GM21367 (cell line): ENCODE measurements at regions not wholly inside any gene's neighbourhood (a gene's known extent, or its start where the extent isn't known, plus 50 kb on each side); places are given as distances from the start of the nearest gene placed in this dataset.
"Not testable (repeated sequence)": the region's sequence is repeated elsewhere in the genome, so short reads cannot be mapped to it uniquely, and the experiment has no call there.

ENCODE experiments used
- ATAC-seq: cut with Tn5 transposase; IDR thresholded peaks from one replicate; pipeline ENCODE4 v1.9.1; 2021; ENCODE audit not compliant: unreplicated experiment

DNA sequence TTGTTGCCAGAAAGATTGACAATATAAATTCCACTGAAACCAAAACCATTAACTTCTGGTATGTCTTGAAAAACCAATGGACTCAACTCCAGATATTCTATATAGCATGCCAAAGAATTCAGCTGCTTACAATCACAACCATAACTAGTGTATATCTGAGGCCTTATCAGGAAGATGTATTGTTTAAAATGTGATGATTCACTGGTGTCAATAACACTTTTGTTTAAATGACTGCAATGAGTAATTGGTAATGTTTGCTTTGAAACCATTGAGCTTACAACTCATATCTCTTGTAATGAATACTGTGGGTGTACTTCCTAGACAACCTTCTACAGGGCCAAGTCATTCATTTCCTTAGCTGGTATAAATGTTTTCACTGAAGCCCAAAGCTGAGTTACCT is 727.9 kb upstream of the KCND2 start:
- ATAC-seq: no peak

DNA sequence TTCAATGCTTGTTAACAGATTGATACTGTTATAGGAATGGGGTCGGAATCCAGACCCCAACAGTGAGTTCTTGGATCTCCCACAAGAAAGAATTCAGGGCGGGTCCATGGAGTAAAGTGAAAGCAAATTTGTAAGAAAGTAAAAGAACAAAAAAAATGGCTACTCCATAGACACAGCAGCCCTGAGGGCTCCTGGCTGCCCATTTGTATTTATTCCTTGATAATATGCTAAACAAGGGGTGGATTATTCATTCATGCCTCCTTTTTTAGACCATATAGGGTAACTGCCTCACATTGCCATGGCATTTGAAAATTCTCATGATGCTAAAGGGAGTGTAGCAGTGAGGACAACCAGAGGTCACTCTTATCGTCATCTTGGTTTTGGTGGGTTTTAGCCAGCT is 717.2 kb upstream of the KCND2 start:
- no peak for ATAC-seq

DNA sequence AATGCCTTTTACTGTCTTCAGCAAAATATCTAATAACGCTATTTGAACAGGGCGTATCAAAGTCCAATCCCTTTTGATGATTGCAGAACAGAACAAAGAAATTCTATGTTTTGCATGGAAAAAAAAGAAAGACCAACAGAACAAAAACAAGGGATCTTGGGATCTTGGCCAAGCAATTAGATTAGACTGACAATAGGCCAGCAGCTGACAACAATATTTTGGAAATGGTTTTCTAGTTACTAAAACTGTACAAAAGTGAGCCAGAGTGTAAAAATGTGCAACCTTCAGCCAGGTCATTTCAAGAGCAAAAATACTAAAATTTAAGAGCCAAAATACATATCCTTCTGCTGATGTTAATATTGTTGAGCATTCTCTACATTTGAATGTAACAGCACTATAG is 716.5 kb upstream of the KCND2 start:
- no peak for ATAC-seq

DNA sequence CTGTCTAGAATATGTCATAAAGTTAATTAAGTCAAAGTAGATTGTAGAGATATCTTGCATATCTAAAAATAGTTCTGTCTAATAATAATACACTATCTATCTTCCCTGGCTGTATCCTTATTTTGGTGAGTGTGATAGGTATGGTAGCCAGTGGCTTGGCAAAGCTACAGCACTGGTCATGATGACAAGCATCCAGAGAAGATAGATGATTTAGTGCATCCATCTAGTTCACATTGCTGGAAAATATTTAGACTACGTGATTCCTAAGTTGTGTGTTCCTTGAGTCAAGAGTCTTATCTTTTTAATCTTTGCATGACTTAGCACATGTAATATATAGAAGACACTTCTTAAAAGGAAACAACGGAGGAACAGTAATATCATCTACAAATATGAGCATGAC is 711.2 kb upstream of the KCND2 start:
- no peak for ATAC-seq

DNA sequence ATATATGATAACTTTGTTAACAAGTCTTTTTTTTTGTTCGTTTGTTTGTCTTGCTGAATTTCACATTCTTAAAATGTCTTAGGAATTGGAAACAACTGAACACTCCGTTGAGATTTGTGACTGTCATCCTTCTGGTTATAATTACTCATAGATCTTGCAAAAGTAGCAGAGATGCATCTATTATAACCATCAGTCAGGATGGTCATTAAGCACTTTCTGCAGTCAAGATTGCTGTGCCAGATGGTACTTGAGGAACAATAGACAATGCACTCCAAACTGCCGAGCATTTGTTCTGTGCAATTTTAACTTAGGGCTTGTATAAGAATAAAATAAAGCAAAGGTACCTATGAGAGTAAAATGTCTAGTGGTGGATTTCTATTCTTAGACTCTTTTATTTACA is 710.1 kb upstream of the KCND2 start:
- ATAC-seq: no peak

DNA sequence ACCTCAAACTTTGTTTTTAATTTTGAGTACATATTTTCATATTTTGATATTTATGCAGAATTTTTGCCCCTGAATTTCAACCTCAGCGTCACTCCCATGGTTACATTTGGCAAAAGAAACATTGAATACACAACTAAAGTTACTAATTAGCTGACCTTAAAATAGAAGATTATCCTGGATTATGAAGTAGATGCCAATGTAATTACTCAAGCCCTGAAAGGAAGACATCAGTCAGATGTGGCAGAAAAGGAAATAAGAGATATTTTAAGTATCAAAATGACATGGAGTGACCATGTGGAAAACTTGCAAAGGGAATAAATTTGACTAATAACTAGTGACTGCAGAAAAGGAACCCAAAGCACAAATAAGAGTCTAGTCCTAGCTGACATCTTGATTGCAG is 701.3 kb upstream of the KCND2 start:
- ATAC-seq: no peak

DNA sequence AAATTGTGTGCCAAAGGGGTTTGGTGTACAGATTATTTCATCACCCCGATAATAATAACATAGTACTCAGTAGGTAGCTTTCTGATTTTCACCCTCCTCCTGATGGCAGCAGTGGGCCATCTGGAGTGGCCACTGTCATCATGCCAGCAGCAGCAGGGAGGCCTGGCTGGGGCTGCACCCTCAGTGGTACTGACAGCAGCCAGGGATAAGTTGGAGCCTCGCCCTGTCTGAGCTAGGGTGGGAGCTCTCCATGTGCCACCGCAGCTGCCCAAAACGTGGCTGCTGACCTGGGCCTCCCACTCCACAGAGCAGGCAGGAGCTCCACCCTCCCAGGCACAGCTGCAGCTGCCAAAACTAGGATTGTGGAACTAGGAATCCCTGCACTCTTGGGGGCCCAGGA is 700.8 kb upstream of the KCND2 start:
- no peak for ATAC-seq

DNA sequence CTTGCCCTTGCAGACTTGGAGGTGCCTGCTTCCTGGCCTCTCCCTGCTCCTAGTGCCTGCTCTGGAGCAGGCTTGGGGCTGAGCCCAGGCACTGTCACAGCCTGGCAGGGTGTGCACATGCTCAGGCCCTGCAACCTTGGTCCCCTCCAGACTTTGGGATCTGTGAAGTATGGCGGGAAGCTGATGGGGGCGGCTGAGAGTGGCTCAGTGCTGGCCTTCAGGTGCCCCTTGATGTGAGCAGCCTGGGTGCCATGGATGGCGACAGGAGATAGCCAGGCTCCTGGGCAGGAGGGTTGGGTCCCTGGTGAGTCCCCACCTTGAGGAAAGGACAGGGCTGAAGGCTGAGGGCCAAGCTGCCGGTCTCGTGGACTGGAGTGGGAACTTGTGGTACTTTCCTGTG is 700.4 kb upstream of the KCND2 start:
- no peak for ATAC-seq

DNA sequence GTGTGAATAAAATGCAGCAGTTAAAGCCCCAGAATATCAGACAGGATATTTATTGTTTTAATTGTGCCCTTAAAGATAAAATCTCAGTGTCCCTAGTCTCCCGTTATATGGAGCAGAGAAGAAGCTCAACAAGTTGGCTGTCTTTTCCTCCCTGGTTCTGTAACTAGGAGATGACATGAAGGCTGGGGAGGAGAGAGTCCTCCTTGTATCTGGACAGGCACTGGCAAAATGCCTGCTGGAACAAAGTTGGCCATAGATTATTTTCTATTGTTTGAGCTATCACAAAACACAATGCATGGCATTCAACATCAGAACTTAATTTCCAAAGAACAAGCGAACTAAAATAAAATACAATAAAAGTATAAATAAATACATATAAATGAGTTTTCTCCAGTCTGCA is 694.9 kb upstream of the KCND2 start:
- ATAC-seq: no peak

DNA sequence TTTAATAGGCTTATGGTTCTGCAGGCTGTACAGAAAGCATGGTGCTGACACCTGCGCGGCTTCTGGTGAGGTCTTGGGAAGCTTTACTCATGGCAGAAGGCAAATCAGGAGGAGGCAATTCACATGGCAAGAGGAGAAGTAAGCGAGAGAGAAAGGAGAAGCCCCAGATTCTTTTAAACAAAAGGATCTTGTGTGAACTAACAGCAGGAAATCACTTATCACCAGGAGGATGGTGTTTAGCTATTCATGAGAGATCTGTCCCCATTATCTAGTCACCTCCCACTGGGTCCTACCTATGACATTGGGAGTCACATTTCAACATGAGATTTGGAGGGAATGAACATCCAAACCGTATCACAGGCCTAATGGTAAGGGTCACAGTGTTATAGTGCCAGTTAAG is 678.0 kb upstream of the KCND2 start:
- no peak for ATAC-seq

DNA sequence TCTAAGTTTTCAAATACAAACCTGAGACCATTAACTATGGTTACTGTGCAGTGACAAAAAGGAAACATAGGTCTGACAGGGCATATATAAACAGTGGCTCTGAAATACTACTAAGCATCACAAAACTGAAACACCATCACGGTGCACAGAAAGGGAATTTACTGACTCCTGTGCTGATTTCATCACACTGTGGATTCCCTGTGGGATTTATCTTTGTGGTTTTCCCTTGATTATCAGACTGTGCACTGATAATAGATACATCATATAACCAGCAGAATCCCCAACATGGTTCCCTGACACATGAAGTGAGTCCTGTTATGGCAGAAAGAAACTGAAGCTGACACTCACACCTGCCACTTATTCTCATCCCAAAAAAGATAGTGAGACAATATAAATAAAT is 676.3 kb upstream of the KCND2 start:
- ATAC-seq: no peak

DNA sequence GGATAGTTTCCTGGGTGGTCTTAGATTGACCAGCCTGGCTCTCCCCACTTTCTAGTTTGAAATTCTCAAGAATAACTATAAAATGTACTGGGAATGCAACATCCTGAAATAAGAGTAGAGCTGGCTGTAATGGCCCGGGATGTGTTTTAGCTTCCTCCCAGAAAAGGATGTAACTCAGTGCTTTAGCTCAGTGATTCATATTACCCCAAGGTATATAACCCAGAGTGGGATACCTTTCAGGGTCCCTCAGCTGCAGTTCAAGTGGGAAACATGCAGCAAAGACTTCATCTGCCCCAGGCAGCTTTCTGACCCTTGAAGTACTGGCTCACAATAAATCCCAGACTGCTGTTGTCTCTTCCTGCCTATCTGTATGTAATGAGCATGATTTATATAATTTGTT is 666.7 kb upstream of the KCND2 start:
- ATAC-seq: no peak

DNA sequence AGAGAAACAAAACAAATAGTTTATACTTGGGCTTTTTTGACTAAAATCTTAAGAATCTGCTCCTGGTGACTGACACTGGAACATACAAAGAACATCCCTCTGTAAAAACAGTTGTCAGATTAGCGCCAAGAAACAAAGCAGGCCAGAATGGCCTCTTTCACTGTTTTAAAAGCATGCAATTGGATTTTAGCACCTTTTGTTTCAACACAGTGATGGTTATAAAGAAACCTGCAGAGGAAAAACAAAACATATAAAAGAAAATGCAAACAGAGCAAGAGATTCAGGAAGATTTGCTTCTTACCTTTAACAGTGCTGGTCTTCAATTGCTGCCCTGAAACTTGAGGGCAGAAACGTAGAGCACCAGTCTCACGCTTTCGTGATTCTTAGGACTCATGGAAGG is 652.2 kb upstream of the KCND2 start:
- no peak for ATAC-seq

DNA sequence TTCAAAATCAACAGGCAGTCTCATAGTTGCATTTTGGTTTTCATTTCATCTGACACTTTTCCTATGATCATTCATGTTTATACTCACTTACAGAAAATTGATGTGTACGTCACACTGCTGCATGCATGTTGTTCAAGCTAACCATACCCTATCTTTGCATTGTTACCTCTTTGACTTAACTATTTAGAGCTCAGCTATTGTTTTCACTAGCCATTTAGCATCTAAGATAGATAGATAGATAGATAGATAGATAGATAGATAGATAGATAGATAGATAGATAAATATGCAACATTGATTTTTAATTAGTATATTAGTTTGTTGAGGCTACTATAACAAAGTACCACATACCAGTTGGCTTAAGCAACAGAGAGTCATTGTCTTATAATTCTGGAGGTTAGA is 649.5 kb upstream of the KCND2 start:
- ATAC-seq: no peak

DNA sequence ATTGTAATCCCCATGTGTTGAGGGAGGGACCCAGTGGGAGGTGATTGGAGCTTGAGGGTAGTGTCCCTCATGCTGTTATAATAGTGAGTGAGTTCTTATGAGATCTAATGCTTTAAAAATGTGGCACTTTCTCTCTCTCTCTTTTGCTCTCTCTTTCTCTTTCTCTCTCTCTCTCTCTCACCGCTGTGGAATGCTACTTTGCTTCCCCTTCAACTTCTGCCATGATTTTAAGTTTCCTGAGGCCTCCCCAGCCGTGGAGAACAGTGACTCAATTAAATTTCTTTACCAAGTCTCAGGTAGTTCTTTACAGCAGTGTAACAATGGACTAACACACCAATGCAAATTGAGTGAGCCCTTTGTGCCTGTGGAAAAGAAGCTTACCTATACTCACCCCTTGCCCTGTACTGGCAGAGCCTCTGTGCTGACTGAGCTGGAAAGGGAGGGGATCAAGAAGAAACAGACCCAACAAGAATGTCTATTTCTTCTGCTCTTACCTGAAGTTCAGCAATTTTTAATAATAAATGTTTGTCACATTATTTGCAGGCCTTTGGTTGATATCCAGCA is 642.5 kb upstream of the KCND2 start:
- no peak for ATAC-seq

DNA sequence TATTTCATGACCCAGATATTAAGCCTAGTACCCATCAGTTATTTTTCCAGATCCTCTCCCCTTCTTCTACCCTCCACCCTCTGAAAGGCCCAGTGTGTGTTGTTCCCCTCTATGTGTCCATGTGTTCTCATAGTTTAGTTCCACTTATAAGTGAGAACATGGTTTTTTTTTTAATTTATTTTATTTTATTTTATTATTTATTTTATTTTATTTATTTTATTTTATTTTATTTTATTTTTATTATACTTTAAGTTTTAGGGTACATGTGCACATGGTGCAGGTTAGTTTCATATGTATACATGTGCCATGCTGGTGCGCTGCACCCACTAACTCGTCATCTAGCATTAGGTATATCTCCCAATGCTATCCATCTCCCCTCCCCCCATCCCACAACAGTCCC is 639.2 kb upstream of the KCND2 start:
- ATAC-seq: not testable (repeated sequence)

DNA sequence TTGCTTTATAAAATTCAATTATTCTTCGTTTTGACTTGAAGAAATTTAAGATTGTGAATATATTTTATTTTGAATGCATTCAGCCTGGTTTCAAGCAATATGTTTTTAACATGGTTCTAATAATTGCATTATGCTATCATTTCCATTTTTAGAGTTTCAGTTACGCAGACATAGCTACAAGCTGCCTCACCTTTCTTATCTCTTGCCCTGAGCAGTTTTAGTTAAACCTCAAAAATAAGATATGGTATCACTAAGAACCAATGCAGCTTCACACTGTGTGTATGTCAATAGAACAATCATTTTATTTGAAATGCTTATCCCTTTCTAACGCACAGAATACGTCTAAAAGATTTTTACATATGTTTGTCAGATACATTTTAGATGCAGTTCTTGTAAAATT is 632.6 kb upstream of the KCND2 start:
- no peak for ATAC-seq

DNA sequence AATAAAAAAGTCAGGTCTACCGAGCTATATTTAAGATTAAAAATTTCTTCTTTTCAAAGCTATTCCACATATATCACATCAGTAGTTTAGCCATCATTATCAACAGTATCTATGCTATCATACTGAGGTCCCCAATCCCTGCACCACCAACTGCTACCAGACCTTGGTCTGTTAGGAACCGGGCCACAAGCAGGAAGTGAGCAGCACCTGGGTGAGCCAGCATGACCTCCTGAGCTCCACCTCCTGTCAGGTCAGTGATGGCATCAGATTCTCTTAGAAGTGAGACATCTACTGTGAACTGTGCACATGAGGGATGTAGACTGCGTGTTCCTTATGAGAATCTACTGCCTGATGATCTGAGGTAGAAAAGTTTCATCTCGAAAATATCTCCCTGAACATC is 632.1 kb upstream of the KCND2 start:
- no peak for ATAC-seq

DNA sequence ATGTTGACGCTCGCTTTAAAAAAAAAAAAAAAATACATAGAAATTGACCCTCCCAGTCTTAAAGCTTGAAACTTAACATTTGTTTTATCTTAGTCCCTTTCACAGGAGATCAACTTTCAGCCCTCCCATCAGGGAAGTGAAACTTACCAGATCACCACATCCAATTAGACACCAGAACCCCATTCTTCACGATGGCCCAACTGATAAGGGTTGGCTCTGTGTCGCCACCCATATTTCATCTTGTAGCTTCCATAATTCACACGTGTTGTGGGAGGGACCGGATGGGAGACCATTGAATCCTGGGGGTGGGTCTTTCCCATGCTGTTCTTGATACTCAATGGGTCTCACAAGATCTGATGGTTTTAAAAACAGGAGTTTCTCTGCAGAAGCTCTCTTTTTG is 629.4 kb upstream of the KCND2 start:
- no peak for ATAC-seq

DNA sequence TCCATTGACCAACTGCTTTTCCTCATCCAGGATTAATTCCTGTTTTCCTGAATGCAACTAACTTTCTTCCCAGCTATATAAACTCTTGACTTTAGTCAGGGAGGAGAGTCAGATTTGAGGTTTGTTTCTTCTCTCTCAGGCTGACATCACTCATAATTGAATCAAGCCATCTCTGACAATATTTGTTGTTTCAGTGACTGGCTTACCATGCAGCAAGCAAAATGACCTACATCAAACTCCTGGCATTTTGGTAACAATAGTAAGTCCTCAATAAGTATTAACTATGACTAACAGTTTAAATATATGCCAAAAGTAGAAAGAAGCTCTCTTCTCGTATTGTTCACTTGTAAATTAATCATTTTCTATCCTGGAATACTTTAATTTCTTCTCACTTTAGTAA is 625.7 kb upstream of the KCND2 start:
- no peak for ATAC-seq

DNA sequence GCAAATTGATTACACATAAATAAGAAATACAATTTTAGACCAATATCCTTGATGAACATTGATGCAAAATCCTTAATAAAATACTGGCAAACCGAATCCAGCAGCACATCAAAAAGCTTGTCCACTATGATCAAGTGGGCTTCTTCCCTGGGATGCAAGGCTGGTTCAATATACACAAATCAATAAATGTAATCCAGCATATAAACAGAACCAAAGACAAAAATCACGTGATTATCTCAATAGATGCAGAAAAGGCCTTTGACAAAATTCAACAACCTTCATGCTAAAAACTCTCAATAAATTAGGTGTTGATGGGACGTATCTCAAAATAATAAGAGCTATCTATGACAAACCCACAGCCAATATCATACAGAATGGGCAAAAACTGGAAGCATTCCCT is 624.2 kb upstream of the KCND2 start:
- not testable (repeated sequence) for ATAC-seq

DNA sequence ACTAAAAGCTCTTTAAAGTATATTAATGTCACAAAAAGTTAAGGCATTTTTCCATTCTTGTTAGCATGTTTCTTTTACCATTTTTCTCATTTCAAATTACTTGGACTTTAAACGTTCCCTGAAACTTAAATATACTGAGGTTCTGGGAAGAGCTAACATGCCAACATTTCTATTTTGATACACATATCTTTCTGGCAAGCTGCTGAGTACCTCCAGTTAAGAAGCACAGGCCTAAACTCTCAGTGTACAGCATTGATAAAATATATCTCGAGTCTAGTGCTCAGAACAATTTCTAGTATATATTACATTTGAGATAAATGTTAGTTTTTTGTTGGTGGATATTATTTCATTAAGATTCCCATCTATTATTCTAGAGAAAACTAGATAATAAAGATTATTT is 612.9 kb upstream of the KCND2 start:
- no peak for ATAC-seq

DNA sequence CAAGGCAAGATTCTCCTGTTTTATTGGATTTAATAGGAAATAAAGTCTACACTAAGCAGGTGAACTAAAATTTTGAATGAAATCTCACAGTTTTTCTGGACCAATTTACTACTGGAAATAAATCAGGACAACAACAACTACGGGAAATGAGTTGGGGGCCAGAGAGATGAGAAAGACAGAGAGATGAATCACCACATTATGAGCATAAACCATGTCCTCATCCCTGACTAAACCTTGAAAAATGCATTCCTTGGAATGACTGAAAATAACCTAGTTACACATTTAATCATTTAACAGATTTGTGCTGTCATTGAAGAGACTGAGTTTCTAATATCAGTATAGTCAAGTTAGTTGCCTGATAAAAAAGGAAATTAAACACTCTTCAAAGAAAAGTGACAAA is 608.4 kb upstream of the KCND2 start:
- ATAC-seq: no peak

DNA sequence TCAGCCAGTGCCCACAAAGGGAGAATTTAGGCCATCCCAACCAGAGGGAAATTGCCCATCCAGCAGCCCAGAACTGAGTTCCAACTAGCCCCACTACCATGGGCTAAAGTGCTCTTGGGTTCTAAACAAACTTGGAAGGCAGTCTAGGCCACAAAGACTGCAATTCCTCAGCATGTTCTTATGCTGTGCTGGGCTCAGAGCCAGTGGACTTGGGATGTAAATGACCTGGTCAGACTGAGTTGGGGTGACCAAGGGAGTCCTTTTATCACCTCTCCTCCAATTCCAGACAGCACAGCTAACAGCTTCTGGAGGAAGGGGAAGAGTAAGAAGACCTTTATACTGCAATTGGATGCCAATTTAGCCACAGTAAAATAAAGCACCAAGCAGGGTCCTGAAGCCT is 607.2 kb upstream of the KCND2 start:
- ATAC-seq: no peak
